ENCODE measurements at regions not wholly inside any gene's neighbourhood (a gene's known extent, or its start where the extent isn't known, plus 50 kb on each side); places are given as distances from the start of the nearest gene placed in this dataset.

DNA sequence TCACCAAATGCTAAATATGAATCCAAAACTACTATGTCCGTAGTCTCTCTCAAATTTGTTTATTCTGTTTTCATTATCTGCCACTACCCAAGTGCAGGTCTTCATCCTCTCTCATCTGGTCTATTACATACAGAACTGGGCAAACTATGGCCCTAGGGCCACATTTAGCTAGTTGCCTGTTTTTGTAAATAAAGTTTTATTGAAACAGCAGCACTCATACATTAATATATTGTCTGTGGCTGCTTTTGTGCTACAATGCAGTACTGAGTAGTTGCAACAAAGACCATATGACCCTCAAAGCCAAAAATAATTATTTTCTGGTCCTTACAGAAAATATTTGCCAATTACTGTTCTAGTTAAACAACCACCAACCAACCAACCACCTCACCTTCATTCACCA, 172.2 kb upstream of the NCKAP5 start:
- no peak overlapping the region for H3K4me3 ChIP-seq (ENCODE audit: low read depth in 2 of 2, low read length in 1 of 2)
- POLR2A ChIA-PET = no interaction called here

More for the DNA sequence above, 172.2 kb upstream of the NCKAP5 start:
- no peaks in the 10 kb centered on the region for H3K79me2 ChIP-seq (ENCODE audit: insufficient read depth)
- peaks cover 0 to 4% of the 10 kb centered on the region in 2 experiments for H3K36me3 ChIP-seq (replicated peaks in 1 of 2; ENCODE audit: control insufficient read depth in 1 of 2, insufficient read depth in 2 of 2, low read length in 1 of 2)
- H2AFZ ChIP-seq (ENCODE audit: low read depth) = no peak overlapping the region
- TF ChIP-seq EP300 (IDR thresholded peaks at IDR 0.05; ENCODE audit: borderline replicate concordance in 1 of 2, low read depth in 1 of 2, low read length in 1 of 2) (no peak), NFIC (IDR thresholded peaks at IDR 0.05; ENCODE audit: borderline replicate concordance) (no peak), FOXM1 (IDR thresholded peaks at IDR 0.05; ENCODE audit: low read depth) (no peak), CHD2 (IDR thresholded peaks at IDR 0.05; ENCODE audit: low read length, partially characterized antibody) (no peak), SMC3 (IDR thresholded peaks at IDR 0.05; ENCODE audit: low read depth, low read length) (no peak), TAF1 (IDR thresholded peaks at IDR 0.05; ENCODE audit: borderline replicate concordance, low read depth, low read length) (no peak), TEAD4 (IDR thresholded peaks at IDR 0.05; ENCODE audit: borderline replicate concordance, insufficient read depth) (no peak), RXRA (IDR thresholded peaks at IDR 0.05; ENCODE audit: borderline replicate concordance, low read depth) (no peak), NRF1 (IDR thresholded peaks at IDR 0.05; ENCODE audit: low read depth, low read length) (no peak), SIN3A (IDR thresholded peaks at IDR 0.05; ENCODE audit: borderline replicate concordance, low read depth, low read length) (no peak), EZH2phosphoT487 (IDR thresholded peaks at IDR 0.05; ENCODE audit: borderline replicate concordance, low read depth) (no peak), FOXJ3 (CRISPR knock-in tag; IDR thresholded peaks at IDR 0.05) (no peak), RFX5 (IDR thresholded peaks at IDR 0.05; ENCODE audit: low read length) (no peak), GATA2 (CRISPR knock-in tag; IDR thresholded peaks at IDR 0.05) (no peak)
- TF ChIP-seq, protein P1, sequence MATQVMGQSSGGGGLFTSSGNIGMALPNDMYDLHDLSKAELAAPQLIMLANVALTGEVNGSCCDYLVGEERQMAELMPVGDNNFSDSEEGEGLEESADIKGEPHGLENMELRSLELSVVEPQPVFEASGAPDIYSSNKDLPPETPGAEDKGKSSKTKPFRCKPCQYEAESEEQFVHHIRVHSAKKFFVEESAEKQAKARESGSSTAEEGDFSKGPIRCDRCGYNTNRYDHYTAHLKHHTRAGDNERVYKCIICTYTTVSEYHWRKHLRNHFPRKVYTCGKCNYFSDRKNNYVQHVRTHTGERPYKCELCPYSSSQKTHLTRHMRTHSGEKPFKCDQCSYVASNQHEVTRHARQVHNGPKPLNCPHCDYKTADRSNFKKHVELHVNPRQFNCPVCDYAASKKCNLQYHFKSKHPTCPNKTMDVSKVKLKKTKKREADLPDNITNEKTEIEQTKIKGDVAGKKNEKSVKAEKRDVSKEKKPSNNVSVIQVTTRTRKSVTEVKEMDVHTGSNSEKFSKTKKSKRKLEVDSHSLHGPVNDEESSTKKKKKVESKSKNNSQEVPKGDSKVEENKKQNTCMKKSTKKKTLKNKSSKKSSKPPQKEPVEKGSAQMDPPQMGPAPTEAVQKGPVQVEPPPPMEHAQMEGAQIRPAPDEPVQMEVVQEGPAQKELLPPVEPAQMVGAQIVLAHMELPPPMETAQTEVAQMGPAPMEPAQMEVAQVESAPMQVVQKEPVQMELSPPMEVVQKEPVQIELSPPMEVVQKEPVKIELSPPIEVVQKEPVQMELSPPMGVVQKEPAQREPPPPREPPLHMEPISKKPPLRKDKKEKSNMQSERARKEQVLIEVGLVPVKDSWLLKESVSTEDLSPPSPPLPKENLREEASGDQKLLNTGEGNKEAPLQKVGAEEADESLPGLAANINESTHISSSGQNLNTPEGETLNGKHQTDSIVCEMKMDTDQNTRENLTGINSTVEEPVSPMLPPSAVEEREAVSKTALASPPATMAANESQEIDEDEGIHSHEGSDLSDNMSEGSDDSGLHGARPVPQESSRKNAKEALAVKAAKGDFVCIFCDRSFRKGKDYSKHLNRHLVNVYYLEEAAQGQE (IDR thresholded peaks at IDR 0.05; ENCODE audit: low read depth, low read length) = no peak
- TF ChIP-seq, protein P2, sequence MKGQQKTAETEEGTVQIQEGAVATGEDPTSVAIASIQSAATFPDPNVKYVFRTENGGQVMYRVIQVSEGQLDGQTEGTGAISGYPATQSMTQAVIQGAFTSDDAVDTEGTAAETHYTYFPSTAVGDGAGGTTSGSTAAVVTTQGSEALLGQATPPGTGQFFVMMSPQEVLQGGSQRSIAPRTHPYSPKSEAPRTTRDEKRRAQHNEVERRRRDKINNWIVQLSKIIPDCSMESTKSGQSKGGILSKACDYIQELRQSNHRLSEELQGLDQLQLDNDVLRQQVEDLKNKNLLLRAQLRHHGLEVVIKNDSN (IDR thresholded peaks at IDR 0.05; ENCODE audit: borderline replicate concordance, low read depth) = no peak
- TF ChIP-seq, protein P3, sequence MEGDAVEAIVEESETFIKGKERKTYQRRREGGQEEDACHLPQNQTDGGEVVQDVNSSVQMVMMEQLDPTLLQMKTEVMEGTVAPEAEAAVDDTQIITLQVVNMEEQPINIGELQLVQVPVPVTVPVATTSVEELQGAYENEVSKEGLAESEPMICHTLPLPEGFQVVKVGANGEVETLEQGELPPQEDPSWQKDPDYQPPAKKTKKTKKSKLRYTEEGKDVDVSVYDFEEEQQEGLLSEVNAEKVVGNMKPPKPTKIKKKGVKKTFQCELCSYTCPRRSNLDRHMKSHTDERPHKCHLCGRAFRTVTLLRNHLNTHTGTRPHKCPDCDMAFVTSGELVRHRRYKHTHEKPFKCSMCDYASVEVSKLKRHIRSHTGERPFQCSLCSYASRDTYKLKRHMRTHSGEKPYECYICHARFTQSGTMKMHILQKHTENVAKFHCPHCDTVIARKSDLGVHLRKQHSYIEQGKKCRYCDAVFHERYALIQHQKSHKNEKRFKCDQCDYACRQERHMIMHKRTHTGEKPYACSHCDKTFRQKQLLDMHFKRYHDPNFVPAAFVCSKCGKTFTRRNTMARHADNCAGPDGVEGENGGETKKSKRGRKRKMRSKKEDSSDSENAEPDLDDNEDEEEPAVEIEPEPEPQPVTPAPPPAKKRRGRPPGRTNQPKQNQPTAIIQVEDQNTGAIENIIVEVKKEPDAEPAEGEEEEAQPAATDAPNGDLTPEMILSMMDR (IDR thresholded peaks at IDR 0.05) = no peak
- TF ChIP-seq, protein P4, sequence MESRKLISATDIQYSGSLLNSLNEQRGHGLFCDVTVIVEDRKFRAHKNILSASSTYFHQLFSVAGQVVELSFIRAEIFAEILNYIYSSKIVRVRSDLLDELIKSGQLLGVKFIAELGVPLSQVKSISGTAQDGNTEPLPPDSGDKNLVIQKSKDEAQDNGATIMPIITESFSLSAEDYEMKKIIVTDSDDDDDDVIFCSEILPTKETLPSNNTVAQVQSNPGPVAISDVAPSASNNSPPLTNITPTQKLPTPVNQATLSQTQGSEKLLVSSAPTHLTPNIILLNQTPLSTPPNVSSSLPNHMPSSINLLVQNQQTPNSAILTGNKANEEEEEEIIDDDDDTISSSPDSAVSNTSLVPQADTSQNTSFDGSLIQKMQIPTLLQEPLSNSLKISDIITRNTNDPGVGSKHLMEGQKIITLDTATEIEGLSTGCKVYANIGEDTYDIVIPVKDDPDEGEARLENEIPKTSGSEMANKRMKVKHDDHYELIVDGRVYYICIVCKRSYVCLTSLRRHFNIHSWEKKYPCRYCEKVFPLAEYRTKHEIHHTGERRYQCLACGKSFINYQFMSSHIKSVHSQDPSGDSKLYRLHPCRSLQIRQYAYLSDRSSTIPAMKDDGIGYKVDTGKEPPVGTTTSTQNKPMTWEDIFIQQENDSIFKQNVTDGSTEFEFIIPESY (IDR thresholded peaks at IDR 0.05; ENCODE audit: borderline replicate concordance, low read depth) = no peak
- H3K9me3 ChIP-seq = no peaks in the 10 kb centered on the region
- no peak overlapping the region for H3K27ac ChIP-seq (ENCODE audit: low read depth in 2 of 2, low read length in 1 of 2)
- no peaks in the 10 kb centered on the region for H3K27me3 ChIP-seq (ENCODE audit: insufficient read depth)
- 0 out of 4 replicates have a peak, but pooled peaks cover 0 to 7% of the 10 kb centered on the region in 2 experiments for H3K4me1 ChIP-seq (ENCODE audit: control insufficient read depth in 1 of 2, insufficient read depth in 2 of 2, low read depth in 1 of 2, low read length in 1 of 2)
- 52% methylated on average over 1 of the region's 1 CpG for WGBS (ENCODE audit: low lambda C conversion rate)
- H4K20me1 ChIP-seq (ENCODE audit: insufficient read depth) = no peaks in the 10 kb centered on the region
- CTCF ChIA-PET = no interaction called here
- no peaks in the 10 kb centered on the region for H3F3A ChIP-seq (replicated peaks; ENCODE audit: insufficient read depth)
- no peak overlapping the region for H3K9ac ChIP-seq
- H3K4me2 ChIP-seq = no peak overlapping the region
- no peak for DNase-seq
- H3K9me2 ChIP-seq = no peaks in the 10 kb centered on the region
